HepG2 (cell line): ENCODE measurements at regions not wholly inside any gene's neighbourhood (a gene's known extent, or its start where the extent isn't known, plus 50 kb on each side); places are given as distances from the start of the nearest gene placed in this dataset.

Experiments
- ARNT2 ChIP-seq: sonication (generic); formaldehyde crosslinking; IDR thresholded peaks from 2 replicates; pipeline ENCODE4 v1.8.0; 2022; ENCODE audit warnings: mild to moderate bottlenecking, low read depth, missing genetic modification reagents, moderate library complexity
- CBX1 ChIP-seq: IDR thresholded peaks from one replicate; pipeline ENCODE4 v1.6.1; 2016; ENCODE audit warnings: antibody characterized with exemption, low read depth
- FOXP1 ChIP-seq, 2 experiments: fragments of 450-650 bp in 1 of 2; IDR thresholded peaks; 2 replicates each; pipeline ENCODE4 v1.6.1; 2017 to 2018; ENCODE audit warnings: antibody characterized with exemption in 1 of 2
- HDAC1 ChIP-seq: sonication (generic); formaldehyde crosslinking; IDR thresholded peaks from 2 replicates; pipeline ENCODE4 v1.5.1; 2020; ENCODE audit warnings: mild to moderate bottlenecking, missing genetic modification reagents
- KLF9 ChIP-seq: IDR thresholded peaks from 2 replicates; pipeline ENCODE4 v1.6.1; 2016; ENCODE audit warnings: low read depth
- MTA3 ChIP-seq: sonication (generic); formaldehyde crosslinking; IDR thresholded peaks from 2 replicates; pipeline ENCODE4 v1.4.0; 2020; ENCODE audit warnings: missing genetic modification reagents
- U2AF1 ChIP-seq: fragments of 200-400 bp; formaldehyde crosslinking; optimal IDR thresholded peaks from 2 replicates; pipeline ENCODE3; 2017; ENCODE audit warnings: mild to moderate bottlenecking, low read depth, low read length
- ZNF44 ChIP-seq: sonication (generic); formaldehyde crosslinking; IDR thresholded peaks from 2 replicates; pipeline ENCODE4 v1.5.1; 2020; ENCODE audit warnings: mild to moderate bottlenecking, missing genetic modification reagents
- ZNF605 ChIP-seq: sonication (generic); formaldehyde crosslinking; IDR thresholded peaks from 2 replicates; pipeline ENCODE4 v1.8.0; 2022; ENCODE audit warnings: mild to moderate bottlenecking, missing genetic modification reagents
- ZNF839 ChIP-seq: sonication (generic); formaldehyde crosslinking; IDR thresholded peaks from 2 replicates; pipeline ENCODE4 v1.4.0; 2020; ENCODE audit warnings: missing genetic modification reagents, mild to moderate bottlenecking, borderline replicate concordance
- ZSCAN20 ChIP-seq: sonication (generic); formaldehyde crosslinking; IDR thresholded peaks from 2 replicates; pipeline ENCODE4 v1.4.0; 2020; ENCODE audit warnings: missing genetic modification reagents, mild to moderate bottlenecking, borderline replicate concordance
- TF ChIP-seq, protein P1 (sequence below): sonication (generic); formaldehyde crosslinking; IDR thresholded peaks from 2 replicates; pipeline ENCODE4 v1.5.0; 2020; ENCODE audit warnings: mild to moderate bottlenecking, missing genetic modification reagents, moderate library complexity
- TF ChIP-seq, protein P2 (sequence below): sonication (generic); formaldehyde crosslinking; IDR thresholded peaks from 2 replicates; pipeline ENCODE4 v1.4.0; 2020; ENCODE audit warnings: mild to moderate bottlenecking, low read depth, missing genetic modification reagents
- TF ChIP-seq, protein P3 (sequence below): sonication (generic); formaldehyde crosslinking; conservative IDR thresholded peaks from 2 replicates; pipeline ENCODE4 v1.8.0; 2022; ENCODE audit warnings: mild to moderate bottlenecking, moderate library complexity, missing genetic modification reagents
- TF ChIP-seq, protein P4 (sequence below): sonication (generic); formaldehyde crosslinking; IDR thresholded peaks from 2 replicates; pipeline ENCODE4 v1.4.0; 2020; ENCODE audit warnings: missing genetic modification reagents
- TF ChIP-seq, protein P5 (sequence below): sonication (generic); formaldehyde crosslinking; IDR thresholded peaks from 2 replicates; pipeline ENCODE4 v1.4.0; 2020; ENCODE audit warnings: mild to moderate bottlenecking, missing genetic modification reagents

DNA sequence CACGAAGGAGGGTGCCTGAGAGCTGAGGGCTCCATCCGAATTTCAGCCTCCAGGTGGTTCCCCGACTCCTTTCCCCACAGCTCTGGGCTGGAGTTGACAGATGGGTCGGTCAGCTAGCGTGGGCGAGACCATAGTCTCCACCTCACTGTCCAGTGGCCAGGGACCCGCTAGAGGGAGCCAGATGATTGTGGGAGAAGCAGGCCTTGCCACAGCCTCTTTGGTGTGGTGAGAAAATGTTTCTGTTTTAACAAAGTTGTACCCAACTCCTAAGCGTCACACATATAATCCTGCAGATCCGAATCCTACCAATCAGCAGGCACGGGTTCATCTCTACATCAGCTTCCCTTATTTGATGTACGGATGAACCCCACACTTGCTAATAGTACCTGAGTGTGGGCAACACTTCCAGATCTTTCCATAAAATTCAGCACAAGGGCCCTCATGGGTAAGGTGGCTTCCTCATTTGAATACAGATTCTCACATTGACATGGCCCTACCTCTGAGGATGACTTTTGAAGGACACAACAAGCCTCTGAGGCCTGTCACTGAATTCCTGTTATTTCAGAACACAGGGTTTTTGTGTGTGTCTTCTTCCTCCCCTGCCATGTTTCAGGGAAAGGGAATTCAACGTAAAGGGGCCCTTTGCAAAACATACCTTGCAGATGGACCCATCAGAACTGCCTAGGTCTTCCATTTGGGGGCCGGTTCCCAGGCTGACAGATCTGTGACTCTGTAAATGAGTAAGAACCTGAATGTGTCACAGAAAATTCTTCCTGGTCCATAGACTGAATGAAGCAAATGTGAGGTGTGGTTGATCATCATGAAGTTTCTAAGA, 103.2 kb upstream of the DUSP22 start (continued):
- TF ChIP-seq, protein P1, sequence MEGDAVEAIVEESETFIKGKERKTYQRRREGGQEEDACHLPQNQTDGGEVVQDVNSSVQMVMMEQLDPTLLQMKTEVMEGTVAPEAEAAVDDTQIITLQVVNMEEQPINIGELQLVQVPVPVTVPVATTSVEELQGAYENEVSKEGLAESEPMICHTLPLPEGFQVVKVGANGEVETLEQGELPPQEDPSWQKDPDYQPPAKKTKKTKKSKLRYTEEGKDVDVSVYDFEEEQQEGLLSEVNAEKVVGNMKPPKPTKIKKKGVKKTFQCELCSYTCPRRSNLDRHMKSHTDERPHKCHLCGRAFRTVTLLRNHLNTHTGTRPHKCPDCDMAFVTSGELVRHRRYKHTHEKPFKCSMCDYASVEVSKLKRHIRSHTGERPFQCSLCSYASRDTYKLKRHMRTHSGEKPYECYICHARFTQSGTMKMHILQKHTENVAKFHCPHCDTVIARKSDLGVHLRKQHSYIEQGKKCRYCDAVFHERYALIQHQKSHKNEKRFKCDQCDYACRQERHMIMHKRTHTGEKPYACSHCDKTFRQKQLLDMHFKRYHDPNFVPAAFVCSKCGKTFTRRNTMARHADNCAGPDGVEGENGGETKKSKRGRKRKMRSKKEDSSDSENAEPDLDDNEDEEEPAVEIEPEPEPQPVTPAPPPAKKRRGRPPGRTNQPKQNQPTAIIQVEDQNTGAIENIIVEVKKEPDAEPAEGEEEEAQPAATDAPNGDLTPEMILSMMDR (CRISPR knock-in tag) = peak; percentile 99
- TF ChIP-seq, protein P2, sequence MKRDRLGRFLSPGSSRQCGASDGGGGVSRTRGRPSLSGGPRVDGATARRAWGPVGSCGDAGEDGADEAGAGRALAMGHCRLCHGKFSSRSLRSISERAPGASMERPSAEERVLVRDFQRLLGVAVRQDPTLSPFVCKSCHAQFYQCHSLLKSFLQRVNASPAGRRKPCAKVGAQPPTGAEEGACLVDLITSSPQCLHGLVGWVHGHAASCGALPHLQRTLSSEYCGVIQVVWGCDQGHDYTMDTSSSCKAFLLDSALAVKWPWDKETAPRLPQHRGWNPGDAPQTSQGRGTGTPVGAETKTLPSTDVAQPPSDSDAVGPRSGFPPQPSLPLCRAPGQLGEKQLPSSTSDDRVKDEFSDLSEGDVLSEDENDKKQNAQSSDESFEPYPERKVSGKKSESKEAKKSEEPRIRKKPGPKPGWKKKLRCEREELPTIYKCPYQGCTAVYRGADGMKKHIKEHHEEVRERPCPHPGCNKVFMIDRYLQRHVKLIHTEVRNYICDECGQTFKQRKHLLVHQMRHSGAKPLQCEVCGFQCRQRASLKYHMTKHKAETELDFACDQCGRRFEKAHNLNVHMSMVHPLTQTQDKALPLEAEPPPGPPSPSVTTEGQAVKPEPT (CRISPR knock-in tag) = no peak
- TF ChIP-seq, protein P3, sequence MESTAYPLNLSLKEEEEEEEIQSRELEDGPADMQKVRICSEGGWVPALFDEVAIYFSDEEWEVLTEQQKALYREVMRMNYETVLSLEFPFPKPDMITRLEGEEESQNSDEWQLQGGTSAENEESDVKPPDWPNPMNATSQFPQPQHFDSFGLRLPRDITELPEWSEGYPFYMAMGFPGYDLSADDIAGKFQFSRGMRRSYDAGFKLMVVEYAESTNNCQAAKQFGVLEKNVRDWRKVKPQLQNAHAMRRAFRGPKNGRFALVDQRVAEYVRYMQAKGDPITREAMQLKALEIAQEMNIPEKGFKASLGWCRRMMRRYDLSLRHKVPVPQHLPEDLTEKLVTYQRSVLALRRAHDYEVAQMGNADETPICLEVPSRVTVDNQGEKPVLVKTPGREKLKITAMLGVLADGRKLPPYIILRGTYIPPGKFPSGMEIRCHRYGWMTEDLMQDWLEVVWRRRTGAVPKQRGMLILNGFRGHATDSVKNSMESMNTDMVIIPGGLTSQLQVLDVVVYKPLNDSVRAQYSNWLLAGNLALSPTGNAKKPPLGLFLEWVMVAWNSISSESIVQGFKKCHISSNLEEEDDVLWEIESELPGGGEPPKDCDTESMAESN = peak; percentile 72; the same call in 1 of the 2 replicates
- TF ChIP-seq, protein P4, sequence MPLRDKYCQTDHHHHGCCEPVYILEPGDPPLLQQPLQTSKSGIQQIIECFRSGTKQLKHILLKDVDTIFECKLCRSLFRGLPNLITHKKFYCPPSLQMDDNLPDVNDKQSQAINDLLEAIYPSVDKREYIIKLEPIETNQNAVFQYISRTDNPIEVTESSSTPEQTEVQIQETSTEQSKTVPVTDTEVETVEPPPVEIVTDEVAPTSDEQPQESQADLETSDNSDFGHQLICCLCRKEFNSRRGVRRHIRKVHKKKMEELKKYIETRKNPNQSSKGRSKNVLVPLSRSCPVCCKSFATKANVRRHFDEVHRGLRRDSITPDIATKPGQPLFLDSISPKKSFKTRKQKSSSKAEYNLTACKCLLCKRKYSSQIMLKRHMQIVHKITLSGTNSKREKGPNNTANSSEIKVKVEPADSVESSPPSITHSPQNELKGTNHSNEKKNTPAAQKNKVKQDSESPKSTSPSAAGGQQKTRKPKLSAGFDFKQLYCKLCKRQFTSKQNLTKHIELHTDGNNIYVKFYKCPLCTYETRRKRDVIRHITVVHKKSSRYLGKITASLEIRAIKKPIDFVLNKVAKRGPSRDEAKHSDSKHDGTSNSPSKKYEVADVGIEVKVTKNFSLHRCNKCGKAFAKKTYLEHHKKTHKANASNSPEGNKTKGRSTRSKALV = peak; percentile 48; the same call in 1 of the 2 replicates
- TF ChIP-seq CBX1 = no peak
- no peak for TF ChIP-seq MTA3 (CRISPR knock-in tag)
- TF ChIP-seq FOXP1 (IDR thresholded peaks at IDR 0.05) = no peak
- no peak for TF ChIP-seq FOXP1 (CRISPR knock-in tag; IDR thresholded peaks at IDR 0.05)
- no peak for TF ChIP-seq ZNF605 (CRISPR knock-in tag)
- TF ChIP-seq U2AF1 = no peak
- TF ChIP-seq ZSCAN20 (CRISPR knock-in tag) = no peak
- TF ChIP-seq KLF9 (CRISPR knock-in tag) = no peak
- TF ChIP-seq, protein P5, sequence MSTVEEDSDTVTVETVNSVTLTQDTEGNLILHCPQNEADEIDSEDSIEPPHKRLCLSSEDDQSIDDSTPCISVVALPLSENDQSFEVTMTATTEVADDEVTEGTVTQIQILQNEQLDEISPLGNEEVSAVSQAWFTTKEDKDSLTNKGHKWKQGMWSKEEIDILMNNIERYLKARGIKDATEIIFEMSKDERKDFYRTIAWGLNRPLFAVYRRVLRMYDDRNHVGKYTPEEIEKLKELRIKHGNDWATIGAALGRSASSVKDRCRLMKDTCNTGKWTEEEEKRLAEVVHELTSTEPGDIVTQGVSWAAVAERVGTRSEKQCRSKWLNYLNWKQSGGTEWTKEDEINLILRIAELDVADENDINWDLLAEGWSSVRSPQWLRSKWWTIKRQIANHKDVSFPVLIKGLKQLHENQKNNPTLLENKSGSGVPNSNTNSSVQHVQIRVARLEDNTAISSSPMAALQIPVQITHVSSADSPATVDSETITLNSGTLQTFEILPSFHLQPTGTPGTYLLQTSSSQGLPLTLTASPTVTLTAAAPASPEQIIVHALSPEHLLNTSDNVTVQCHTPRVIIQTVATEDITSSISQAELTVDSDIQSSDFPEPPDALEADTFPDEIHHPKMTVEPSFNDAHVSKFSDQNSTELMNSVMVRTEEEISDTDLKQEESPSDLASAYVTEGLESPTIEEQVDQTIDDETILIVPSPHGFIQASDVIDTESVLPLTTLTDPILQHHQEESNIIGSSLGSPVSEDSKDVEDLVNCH (CRISPR knock-in tag) = no peak
- no peak for TF ChIP-seq ZNF839 (CRISPR knock-in tag)
- no peak; the same call in 1 of the 2 replicates for TF ChIP-seq ZNF44 (CRISPR knock-in tag)
- no peak for TF ChIP-seq ARNT2
- peak; percentile 47; the same call in 1 of the 2 replicates for TF ChIP-seq HDAC1
